Sigmoid colon (tissue), 4 donors: ENCODE measurements at regions not wholly inside any gene's neighbourhood (a gene's known extent, or its start where the extent isn't known, plus 50 kb on each side); places are given as distances from the start of the nearest gene placed in this dataset.

ENCODE experiments used
- POLR2A ChIP-seq, 2 donors: fragments of 450-650 bp; IDR thresholded peaks; one replicate each; pipeline ENCODE4 v1.6.1; 2016; ENCODE audit warnings: antibody characterized with exemption in 2 of 2, mild to moderate bottlenecking in 2 of 2, moderate library complexity in 2 of 2
- POLR2AphosphoS5 ChIP-seq, 4 donors: sonication (generic); formaldehyde crosslinking; IDR thresholded peaks; one replicate each; pipeline ENCODE4 v1.6.1; 2017; ENCODE audit warnings: antibody characterized with exemption in 4 of 4
- TF ChIP-seq, protein P1 (sequence below), 4 experiments: fragments of 450-650 bp in 3 of 4; fragments of 200-600 bp in 1 of 4; IDR thresholded peaks; one replicate each; pipeline ENCODE4 v1.5.1; 2016 to 2019; ENCODE audit warnings: antibody characterized with exemption in 4 of 4, mild to moderate bottlenecking in 3 of 4, moderate library complexity in 2 of 4

DNA sequence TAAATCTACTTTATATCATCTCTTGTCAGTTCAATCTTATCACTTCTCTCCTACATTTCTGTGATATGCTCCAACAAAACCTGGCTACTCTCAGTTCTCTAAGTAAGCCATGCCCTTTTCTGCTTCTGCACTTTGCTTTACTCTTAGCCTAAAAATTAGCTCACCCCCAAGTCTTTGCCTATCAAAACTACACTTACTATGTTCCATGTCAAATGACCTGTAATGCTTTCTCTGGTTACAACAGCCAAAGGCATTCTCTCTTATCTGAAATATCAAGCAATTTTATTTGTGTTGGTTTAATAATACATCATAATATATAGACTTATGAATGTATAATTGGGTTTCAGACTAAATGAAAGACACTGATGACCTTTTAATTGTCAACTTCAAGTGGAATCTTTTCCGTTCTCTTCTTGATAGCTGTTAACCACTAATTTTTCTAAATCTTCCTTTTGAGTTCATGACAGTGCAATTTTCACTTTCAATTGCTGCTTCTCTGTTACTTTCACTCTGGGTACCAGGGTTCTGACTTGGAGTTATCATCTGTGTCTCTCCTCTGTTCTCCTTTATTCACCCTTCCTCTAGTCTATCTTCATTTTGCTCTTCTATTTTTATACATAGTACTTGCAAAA is 619.0 kb upstream of the GOLIM4 start:
- TF ChIP-seq POLR2AphosphoS5 (IDR thresholded peaks at IDR 0.05) (no peak), POLR2A (IDR thresholded peaks at IDR 0.05) (no peak)
- TF ChIP-seq, protein P1, sequence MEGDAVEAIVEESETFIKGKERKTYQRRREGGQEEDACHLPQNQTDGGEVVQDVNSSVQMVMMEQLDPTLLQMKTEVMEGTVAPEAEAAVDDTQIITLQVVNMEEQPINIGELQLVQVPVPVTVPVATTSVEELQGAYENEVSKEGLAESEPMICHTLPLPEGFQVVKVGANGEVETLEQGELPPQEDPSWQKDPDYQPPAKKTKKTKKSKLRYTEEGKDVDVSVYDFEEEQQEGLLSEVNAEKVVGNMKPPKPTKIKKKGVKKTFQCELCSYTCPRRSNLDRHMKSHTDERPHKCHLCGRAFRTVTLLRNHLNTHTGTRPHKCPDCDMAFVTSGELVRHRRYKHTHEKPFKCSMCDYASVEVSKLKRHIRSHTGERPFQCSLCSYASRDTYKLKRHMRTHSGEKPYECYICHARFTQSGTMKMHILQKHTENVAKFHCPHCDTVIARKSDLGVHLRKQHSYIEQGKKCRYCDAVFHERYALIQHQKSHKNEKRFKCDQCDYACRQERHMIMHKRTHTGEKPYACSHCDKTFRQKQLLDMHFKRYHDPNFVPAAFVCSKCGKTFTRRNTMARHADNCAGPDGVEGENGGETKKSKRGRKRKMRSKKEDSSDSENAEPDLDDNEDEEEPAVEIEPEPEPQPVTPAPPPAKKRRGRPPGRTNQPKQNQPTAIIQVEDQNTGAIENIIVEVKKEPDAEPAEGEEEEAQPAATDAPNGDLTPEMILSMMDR (IDR thresholded peaks at IDR 0.05): no peak
